GM20431 (cell line): ENCODE measurements at regions not wholly inside any gene's neighbourhood (a gene's known extent, or its start where the extent isn't known, plus 50 kb on each side); places are given as distances from the start of the nearest gene placed in this dataset.

ENCODE experiments used
- in situ Hi-C: fragments of 300-500 bp; cut with MseI, MboI; formaldehyde crosslinking; loops from one replicate; pipeline ENCODE4 v1.15.0; 2020; ENCODE audit warnings: low sequenced_read_pairs; ENCODE audit not compliant: unreplicated experiment

DNA sequence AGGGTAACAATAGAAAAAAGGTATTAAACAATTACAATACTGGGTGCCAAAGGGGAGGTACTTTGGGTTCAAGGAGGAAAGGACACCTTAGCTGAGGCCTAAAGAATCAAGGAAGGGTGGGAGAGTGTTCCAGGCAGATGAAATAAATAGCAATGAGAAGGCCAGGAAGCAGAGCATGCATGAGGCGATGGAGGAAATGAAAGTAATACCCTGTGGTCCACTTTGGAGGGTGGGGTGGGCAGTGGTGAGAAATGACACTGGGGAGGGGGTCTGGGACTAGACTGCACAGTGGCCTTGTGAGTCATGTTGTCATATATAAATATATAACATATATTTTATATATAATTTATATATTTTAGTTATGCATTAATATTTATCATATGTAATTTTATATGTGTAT is 55.9 kb downstream of the BHLHE40 start:
- in situ Hi-C loops: no loop called here

DNA sequence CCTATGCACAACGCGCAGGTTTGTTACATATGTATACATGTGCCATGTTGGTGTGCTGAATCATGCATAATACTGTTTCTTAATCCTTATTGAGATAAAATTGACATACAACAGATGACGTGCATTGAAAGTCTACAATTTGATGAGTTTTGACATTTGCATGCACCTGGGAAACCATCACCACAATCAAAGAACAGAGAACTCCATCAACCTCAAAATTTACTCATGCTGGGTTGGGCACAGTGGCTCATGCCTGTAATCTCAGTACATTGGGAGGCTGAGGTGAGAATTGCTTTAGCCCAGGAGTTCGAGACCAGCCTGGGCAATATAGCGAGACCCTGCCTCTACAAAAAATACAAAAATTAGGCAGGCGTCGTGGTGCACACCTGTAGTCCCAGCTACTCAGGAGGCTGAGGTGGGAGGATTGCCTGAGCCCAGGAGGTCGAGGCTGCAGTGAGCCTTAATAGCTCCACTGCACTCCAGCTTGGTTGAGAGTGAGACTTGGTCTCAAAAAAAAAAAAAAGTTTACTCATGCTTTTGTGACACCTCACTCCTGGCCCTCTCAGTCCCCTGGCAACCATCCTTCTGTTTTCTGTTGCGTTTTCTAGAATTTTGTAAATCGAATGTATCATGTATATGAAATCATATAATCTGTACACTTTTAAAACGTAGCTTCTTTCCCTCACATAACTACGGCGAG is 56.6 kb downstream of the BHLHE40 start:
- in situ Hi-C loops: no loop called here

GRCh38 chr3:5036392-5036766 is 57.1 kb downstream of the BHLHE40 start:
- in situ Hi-C loops: no loop called here

- in situ Hi-C loops: no loop called here
Observed at GRCh38 chr3:5036858-5037257, 57.6 kb downstream of the BHLHE40 start.

DNA sequence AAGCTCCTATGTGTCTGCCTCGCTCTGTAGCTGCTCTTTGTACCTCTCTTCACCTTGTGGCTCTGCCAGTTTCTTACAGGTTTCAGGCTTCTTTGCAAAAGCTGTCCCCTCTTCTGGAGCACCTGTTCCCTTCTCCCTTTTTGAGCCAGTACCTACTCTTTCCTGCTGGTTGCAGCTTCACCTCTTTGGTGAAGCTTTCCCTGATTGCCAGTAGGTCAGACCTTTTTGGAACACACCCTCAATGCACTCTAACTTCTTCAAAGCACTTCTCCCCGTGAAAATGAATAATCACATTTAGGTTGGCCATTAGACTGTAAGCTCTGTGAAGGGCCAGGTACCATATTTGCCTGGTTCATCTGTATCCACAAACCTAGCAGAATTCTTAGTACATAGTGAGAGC is 60.3 kb downstream of the BHLHE40 start:
- in situ Hi-C loops: no loop called here

DNA sequence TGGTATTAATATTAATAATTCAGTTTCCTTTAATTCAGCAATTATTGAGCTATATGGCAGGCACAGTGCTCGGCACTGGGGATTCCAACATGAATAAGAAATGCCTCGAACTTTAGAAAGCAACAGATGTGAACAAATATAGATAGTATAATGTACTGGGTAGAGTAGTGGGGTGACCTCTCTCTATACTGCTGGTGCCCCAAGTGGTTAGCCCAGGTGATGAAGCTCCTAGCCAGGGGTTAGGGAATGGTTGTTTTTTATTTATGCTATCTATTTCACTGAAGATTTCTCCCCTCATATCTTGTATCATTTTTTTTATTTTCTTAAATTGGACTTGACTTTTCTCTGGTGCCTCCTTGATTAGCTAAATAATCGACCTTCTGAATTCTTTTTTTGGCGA is 62.1 kb downstream of the BHLHE40 start:
- in situ Hi-C loops: no loop called here

GRCh38 chr3:5045961-5046360 is 66.7 kb downstream of the BHLHE40 start:
- in situ Hi-C loops: no loop called here

GRCh38 chr3:5047764-5048419 is 68.7 kb downstream of the BHLHE40 start:
- in situ Hi-C loops: no loop called here

DNA sequence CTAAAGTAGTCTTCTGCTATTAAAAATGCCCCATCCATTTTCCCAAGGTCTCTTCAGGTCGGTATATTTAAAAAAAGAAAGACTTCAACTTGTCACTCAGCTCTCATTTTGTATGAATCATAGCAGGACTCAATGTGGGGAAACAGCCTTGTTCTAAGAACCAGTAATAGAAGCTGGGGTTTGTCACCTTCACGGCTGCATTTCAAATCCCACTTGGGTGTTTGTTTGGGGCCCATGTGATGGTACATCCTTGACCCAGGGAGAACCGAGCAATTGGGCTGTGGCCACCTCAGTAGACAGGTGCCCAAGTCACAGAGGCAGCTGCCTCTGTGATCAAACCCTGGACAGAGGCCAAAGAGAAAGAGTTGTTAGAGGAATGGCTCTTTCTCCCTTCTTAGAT is 70.3 kb upstream of the ARL8B start:
- in situ Hi-C loops: loop anchor here (10.0 to 25.0 kb wide), 2 partner anchors 337 to 689 kb away; no protein-coding TSS in a partner anchor

DNA sequence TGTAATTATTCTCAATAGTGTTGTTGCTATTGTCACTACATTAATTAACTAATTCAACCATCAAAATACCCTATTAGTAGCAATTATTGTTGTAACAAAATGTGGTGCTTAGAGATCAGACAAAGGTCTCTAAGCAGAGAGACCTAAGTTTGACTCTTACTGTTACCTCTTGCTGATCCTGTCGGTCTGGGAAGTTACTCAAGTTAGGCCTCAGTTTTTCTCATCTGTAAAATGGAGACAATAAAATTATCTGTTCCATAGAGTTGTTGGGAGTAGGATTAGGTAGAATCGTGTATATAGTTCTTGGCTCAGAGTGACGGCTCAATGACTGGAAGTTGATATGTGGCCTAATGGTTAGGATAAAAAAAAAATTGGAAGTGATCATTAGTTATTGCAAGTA is 69.8 kb upstream of the ARL8B start:
- in situ Hi-C loops: loop anchor here (10.0 to 25.0 kb wide), 2 partner anchors 337 to 690 kb away; no protein-coding TSS in a partner anchor

DNA sequence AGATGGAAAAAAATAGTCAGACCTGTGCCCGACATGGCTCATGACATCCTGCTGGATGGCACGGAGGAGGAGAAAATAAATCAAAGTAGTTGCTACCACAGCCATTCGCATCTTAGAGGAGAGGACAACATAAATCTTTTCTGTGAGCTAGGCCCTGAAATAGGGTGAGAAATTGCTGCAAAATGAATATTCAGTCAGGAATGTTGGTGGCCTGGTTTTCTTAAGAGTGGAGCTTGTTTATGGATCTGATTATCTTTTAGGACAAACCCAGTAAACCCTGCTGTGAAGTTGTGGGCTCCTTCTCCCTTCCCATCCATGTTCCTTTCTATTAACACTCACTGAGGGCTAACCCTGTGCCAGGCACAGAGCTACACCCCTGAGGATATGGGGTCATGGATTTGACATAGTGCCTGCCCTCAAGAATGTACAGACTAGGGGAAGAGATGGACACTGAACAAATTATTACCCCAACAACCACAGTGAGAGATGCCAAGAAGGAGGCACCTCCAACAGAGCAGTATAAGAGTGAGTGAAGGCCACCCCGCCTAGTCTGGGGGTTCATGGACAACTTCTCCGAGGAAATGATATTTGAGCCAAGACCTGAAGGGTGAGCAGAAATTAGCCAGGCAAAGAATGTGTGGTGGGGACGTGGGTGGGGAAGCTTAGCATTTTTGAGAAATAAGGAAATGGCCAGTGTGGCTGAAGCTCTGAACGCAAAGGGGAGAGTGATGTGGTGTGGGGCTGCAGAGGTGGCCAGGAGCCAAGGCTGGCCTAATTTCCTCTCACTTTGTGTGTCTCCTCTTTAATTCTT is 68.9 kb upstream of the ARL8B start:
- in situ Hi-C loops: loop anchor here (10.0 to 25.0 kb wide), 2 partner anchors 338 to 691 kb away; no protein-coding TSS in a partner anchor

DNA sequence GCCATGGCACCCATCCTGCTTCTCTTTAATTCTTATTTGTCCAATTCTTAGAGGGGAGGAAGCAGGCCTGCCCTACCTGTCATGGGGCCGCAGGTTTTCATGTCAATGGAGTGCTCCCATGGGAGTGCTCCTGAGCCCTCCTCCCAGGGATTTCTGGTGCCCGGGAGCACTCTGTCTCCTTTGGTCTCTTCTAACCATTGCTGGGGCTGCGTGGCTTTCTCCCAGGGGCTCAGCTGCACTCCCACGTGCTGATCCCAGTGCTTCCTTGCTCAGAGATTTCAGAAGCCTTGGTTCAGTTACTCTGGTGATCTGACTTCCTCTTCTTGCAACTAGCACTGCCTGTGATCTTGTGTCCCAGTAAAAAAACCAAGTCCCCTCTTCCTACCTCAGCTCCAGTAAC is 68.0 kb upstream of the ARL8B start:
- in situ Hi-C loops: loop anchor here (10.0 to 25.0 kb wide), 2 partner anchors 339 to 692 kb away; no protein-coding TSS in a partner anchor

GRCh38 chr3:5054579-5054978 is 67.5 kb upstream of the ARL8B start:
- in situ Hi-C loops: loop anchor here (10.0 to 25.0 kb wide), 2 partner anchors 340 to 692 kb away; no protein-coding TSS in a partner anchor

- in situ Hi-C loops: loop anchor here (10.0 to 25.0 kb wide), 2 partner anchors 341 to 693 kb away; no protein-coding TSS in a partner anchor
Observed at GRCh38 chr3:5055357-5056110, 66.6 kb upstream of the ARL8B start.

DNA sequence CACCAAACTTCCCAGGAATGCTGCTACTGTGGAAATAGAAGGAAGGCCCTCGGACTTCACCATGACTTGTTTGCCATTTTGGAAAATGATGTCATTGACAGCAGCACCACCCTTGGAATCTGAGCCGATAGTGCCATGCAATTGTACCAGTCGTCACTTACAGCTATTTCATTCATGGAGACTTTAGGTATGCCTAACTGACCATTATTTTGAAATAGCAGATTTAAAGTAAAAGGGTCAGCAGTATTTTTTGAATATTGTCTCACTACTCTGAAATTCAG is 66.0 kb upstream of the ARL8B start:
- in situ Hi-C loops: loop anchor here (10.0 to 25.0 kb wide), 2 partner anchors 341 to 694 kb away; no protein-coding TSS in a partner anchor

GRCh38 chr3:5057272-5057671 is 64.8 kb upstream of the ARL8B start:
- in situ Hi-C loops: loop anchor here (10.0 to 25.0 kb wide), 2 partner anchors 342 to 695 kb away; no protein-coding TSS in a partner anchor

DNA sequence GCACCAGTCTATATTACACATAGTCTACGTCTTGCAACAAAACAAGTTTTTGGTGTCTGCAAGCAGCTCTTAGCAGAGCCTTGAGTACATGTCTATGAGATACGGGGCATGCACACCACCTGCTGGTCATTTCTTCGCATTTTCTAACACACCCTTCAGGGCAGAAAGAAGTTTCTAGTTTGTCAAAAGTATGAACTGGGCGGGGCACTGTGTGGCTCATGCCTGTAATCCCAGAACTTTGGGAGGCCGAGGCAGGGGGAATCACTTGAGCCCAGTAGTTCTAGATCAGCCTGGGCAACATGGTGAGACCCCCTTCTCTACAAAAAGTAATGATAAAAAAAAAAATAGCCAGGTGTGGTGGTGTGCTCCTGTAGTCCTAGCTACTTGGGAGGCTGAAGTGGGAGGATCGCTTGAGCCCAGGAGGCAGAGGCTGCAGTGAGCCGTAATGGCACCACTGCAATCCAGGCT is 64.2 kb upstream of the ARL8B start:
- in situ Hi-C loops: loop anchor here (10.0 to 25.0 kb wide), 2 partner anchors 343 to 696 kb away; no protein-coding TSS in a partner anchor

DNA sequence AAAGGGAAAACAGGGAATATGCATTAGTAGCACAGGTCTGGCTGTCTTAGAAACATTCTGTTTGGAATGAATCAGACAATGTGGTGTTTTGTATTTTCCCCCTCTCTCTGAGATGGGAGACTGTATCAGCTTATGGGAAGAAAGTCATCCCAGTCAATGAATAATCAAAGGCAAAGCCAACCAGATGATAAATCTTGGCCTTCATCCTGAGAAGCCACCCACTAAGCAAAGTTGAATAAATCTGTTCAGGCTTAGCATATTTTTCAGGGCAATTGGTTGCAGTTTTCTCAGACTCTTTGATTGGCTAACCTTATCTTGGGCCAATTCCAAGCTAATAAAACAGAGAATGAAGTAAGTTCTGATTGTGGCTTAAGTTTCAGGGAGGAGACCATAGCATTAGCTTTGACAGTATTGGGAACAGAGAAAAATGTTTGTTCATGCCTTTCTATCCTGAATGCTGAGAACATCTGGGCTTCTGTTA is 63.6 kb upstream of the ARL8B start:
- in situ Hi-C loops: loop anchor here (10.0 to 25.0 kb wide), 2 partner anchors 344 to 696 kb away; no protein-coding TSS in a partner anchor

DNA sequence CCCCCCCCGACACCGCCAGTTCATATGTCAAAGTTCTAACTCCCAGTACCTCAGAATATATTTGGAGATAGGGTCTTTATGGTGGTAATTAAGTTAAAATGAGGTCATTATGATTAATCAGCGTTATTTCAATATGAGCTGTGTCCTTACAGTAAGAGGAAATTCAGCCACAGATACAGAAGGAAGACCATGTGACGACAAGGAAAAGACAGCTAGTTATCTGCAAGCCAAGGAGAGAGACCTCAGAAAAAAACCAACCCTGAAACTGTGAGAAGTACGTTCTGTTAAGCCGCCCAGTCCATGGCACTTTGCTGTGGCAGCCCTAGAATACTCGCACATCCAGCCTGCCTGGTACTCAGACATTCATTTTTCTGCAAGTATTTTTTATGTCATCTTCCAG is 62.3 kb upstream of the ARL8B start:
- in situ Hi-C loops: loop anchor here (10.0 to 25.0 kb wide), 2 partner anchors 345 to 697 kb away; no protein-coding TSS in a partner anchor
